ENCODE measurements at regions not wholly inside any gene's neighbourhood (a gene's known extent, or its start where the extent isn't known, plus 50 kb on each side); places are given as distances from the start of the nearest gene placed in this dataset.

DNA sequence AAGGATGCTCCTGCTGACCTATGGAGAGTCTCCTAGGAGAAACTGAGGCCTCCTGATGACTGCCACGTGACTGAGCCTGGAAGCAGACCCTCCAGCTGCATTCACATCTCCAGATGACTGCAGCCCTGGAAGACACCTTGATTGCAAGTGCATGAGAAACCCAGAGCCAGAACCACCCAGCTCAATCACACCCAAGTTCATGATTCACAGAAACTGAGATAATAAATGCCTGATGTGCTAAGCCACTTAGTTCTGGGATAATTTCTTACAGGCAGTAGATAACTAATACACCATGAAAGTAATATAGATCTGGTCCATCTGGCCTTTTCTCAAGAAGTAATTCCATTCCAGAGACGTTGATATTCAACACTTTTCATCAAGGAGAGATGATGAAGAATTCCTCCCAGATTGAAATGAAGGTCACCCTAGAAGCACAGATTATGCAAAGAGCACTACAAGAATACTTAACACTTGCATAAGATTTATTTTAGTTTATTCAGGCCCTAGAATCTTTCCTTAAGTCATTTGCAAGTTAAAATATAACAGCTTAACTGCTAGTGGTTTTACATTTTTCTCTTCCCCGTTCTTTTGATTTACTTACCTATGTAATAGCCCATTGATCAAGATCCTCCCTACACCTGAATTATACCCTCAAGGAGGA is 208.2 kb upstream of the INHBA start:
- DNase-seq: no peak

DNA sequence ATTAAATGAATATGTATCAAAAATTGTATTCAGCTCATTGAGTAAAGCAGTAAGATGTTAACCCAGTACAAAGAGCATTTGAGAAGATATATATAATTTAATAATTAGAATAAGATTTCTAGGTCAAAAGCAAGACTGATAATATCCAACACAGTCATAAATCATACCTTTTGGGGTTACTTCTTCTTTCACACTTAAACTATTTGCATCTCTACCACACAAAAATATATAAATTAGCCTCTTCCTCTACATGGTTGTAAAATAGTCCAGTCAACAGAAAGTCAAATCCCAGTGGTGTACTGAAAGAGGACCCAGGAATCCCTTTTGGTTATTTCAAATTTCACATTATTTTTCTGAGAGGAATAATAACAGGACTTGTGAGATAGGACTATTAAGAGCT is 204.6 kb upstream of the INHBA start:
- no peak for DNase-seq

DNA sequence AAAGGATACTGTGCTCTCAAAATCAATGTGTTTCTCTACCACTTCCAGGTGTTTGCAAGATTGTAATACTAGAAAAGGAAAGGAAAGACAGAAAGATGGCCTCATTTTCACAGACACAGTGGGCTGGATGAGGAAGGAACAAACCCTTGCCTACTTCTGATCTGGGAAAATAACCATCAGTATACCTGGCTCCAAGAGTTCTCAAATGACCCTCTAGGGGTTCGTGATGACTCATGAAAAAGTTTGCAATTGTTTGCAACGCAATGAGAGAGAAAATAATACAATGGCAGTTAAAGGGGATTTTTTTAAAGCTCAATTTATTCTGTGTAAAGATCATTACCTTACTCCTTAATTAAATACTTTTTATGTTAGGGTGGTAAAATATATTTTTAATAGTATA is 197.6 kb upstream of the INHBA start:
- DNase-seq: no peak

DNA sequence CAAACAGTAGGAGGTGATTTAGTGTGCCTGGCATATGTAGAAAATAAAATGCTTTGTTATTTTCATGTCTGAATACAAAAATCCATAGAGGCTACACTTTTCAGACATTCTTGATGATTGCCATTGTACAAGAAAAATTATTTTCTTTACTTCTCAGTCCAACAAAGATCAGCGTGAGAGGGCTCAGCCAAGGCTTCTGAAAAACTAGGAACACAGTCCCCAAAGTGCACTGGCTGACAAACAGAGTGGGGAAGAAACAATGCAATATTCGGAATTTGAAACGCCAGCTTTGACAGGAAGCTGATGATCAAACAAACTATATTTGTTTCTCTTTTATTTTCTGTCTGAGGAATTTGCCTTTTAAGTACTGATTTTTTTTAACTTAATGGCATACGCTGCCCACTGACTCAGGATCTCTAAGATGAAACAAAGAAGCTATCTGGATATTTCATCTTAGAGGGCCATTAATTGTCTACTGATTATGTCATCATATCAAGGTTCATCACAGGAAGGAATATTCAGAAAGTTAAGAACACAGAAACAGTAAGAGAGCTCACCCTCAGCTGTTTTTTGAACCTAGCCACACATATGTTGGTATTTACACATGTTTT is 197.0 kb upstream of the INHBA start:
- no peak for DNase-seq

DNA sequence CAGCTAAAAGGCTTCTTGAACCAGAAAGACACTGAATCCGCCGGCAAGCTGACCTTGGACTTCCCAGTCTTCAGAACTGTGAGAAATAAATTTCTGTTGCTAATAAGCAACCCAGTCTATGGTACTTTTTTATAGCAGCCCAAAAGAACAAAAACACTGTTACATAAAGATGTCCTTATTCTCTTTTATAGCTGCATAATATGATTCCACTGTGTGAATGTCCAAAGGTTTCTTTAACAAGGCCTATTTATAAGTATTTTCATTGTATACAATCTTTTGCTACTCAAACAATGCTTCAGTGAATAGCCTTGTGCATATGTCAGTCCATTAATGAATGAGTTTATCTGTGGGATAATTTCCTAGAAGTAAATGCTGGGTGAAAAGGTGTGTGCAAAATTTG is 190.8 kb upstream of the INHBA start:
- DNase-seq: no peak

DNA sequence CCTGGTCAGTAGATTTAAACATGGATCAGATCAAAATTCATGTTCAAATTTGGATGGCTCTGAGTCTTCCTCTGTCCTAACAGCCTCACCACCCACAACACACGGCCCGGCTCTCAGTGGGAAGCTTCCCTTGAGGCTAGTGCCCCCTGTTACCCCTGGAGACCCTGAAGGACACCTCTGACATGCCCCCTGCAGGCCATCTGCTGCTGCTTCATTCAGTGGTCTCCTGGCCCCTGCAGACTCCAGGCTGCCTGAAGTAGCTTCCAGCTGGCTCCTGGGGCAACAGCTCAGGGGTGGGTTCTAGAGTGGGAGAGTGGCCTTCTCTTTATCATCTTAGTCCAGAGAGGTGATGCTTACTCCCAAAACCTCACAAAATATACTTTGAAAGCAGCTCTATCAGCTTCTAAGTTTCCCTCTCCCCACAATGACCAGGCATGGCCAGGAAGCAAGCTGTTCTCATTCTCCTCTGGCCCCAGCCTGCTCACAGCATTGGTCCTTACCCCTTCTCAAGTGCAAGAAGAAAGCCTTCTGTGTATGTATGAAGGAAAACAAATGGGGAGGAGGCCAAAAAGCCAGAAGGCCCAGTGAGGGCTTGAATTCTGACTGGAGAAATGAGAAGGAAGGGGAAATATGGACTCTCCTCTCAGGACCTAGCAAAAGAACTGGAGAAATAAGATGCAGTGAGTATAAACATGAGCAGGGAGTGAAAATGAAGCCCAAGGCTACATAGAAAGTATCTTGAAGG is 189.6 kb upstream of the INHBA start:
- no peak for DNase-seq

DNA sequence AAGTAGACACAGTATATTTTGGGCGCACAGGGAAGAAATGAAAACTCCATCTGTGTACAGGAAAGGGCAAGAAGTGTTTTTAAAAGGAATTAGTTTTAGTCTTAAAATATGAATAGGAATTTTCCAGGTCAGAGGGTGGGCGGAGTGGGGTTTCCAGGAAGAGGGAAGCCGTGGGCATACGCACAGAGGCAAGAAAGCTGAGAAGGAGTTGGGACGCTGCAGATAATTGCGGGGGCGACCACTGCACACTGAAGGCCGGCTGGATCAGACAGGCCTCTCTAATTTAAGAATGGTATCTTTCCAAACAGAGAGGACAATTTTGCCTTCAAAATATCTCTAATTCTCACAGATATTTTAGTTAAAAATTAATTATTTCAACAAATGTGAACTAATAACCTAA is 189.1 kb upstream of the INHBA start:
- DNase-seq: no peak

DNA sequence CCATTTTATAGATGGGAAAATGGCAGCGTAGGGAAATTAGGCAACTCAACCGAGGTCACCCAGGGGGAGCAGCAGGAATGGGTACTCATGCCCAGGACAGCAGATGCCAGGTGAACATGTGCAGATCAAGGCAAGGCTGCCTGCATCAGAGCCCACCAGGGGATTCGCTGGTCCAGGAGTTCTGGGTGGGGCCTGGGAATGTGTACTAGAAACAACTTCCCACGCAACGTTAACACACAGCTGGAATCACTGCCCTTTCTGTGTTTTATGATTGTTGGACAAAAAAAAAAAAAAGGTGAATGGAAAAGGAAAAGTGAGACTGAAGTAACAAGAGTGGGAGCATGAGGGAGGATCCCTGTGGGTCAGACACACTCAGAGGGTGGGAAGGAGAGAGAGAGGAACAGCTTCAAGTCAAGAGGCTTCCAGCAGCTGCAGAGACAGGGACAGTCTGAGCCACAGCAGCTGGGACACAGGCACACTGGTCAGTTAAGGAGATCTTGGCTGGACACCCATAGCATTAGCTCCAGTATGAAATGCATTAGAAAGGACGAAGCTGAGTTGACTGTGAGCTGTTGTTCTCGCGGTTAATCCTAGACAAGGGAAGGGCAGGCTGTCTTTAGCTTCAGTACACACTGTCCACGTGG is 187.9 kb upstream of the INHBA start:
- DNase-seq: no peak

DNA sequence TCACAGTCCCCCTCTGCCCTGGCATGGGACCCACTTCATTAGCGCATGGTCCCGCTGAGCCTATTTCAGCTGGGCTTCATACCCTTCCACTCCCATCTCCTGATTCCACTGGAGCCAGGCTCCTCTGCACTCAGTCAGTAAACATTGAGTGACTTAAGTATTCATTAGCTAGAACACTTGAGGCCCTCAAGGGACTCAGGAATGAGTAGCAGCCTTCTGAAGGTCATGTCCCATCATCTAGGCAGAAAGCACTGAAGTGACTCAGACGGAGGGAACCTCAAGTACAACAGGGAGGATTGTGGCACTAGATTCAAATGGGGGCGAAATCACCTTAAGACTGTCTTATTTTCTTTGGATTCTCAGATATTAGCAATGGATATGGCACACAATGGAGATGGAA is 186.6 kb upstream of the INHBA start:
- no peak for DNase-seq

DNA sequence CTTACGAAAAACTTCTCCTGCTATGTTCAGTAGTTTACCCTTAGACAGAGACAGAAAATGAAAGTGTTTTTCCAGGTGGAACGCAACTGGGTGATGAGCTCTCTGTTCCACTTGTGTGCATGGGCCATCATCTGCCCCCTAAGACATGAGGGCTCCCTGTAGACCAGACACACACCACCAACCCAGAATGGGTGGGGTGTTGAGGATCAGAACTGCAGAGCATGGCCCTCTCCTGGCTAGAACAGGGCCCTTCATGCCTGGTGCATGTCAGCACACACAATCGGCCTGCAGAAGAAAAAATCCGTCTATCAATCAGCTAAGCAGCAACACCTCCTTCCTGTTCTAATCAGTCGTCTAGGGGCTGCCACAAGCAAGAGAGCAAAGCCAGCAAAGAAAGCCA is 186.2 kb upstream of the INHBA start:
- peak; percentile 40 for DNase-seq

DNA sequence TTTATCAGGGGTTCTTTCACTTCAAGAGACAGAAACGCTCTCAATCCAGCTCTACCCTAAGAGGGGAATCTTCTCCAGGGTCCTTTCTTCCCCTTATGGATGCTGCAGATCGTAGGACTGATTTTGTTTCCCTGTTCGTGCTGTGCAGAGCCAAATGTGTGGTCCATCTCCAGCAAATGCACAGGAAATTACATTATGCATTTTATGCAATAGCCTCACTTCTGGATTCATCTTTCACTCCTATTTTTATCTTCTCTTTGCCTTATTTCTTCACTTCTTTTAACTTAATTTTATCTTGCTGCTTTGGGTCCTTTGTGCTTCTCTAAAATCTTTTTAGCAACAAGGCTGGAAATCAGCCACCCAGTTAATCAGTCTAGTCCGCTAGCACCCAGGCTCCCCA is 184.5 kb upstream of the INHBA start:
- no peak for DNase-seq

DNA sequence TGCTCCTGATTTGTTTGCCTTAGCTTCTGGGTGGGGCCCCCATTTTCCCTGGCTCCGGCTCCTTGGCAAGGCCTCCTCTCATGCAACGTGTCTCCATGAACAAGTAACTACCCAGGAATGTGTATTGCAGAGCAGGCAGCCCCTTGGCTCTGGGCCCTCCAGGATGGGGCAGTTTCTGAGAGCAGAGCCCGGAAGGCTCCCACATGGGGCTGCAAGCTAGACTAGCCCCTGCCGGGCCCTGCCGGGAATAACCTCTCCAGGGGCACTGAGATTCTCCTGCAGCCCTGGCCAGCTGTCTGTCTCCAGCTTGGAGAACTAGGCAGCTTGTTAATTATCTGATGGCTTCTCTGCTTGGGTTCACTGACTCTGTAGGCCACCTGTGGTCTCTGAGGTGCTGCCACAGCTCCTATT is 184.0 kb upstream of the INHBA start:
- DNase-seq: no peak

DNA sequence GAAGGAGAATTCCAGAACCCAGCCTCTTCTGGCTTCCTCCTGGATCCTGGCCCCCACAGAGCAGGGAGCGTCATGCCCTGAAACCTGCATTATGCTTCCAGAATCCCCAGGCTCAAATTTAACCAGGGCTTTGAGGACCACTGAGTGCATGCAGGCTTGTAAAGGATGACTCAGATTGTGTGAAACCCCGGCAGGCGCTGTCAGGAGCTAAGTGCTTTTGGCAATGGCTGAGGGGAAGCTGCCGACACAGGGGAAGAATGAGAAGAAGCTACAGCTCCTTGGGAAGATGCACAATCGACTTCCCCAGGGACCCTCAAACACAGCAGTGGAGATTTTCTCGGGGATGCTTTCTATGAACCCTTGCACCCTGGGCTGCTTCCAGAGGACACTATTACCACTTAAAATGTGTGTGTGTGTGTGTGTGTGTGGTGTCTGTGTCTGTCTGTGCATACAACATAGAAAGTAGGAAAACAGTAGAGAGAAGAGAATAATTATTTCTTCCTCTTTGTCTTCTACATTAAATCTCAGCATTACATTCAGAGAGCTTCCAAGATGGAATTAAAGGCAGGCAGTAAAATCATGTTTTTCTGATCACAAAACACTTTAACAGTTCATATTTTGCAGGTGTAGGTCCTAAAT is 183.5 kb upstream of the INHBA start:
- DNase-seq: no peak

DNA sequence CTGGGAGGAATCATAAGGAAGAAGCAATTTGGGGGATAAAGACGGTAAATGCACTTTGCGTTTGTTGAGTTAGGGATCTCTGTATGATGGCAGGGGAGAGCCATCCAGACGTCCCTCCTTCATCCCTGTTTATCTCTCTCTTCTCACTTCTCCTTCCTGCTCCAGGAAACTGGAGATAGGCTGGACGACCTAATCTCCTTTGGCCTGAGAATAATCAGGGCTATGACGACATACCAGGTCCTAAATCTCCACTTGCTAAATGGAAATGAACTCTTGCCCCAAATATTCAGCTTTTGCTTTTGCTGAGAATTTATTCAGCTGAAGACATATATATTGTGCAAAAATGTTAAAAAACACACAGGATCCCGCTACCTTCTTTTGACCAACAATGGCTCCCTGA is 182.9 kb upstream of the INHBA start:
- DNase-seq: no peak

DNA sequence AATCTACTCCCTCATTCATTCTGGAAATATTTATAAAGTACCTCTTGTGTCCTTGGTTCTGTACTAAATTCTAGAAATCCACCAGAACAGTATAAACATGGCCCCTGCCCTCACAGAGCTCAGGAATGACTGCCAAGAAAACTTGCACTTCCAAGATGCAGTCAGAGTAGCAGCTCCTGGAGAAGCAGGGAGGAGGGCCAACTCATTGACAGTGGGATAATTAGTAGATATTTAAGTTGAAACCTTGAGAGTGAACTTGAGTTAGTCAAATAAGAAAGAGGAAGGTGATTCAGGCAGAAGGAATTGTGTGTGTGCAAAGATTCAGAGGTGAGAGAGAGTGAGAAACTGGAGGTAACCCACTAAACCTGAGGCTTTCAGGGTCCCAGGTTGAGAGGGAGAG is 182.2 kb upstream of the INHBA start:
- DNase-seq: no peak

DNA sequence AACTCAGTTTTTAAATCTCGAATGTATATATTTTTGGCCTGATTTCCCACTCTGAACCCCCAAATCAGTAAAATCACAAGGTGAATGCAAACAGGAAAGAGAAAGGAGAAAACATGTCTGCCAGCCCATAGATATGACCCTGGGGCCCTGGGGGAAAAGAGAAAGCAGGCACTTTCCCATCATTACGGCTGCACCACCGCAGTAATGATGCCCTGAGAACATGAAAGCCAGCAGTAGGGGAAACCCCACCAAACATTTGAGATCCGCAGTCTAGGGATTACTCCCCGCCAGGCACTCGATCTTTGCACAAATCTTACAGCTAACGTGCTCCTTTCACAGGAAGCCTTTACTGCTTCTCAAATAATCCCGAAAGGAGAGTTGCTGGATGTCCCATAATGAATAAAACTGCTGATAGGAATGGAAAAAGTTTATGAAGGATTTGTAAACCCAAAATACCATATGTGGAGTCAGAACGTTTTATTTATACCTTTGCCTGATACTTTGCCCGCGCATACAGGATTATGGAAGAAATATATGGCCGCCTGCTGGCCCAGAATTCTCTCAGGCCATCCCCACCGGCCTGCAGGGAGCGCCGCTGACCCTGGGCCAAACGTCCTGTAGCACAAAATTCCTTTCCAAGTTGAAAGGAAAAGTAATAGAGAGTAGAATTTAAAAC is 180.0 kb upstream of the INHBA start:
- no peak for DNase-seq

DNA sequence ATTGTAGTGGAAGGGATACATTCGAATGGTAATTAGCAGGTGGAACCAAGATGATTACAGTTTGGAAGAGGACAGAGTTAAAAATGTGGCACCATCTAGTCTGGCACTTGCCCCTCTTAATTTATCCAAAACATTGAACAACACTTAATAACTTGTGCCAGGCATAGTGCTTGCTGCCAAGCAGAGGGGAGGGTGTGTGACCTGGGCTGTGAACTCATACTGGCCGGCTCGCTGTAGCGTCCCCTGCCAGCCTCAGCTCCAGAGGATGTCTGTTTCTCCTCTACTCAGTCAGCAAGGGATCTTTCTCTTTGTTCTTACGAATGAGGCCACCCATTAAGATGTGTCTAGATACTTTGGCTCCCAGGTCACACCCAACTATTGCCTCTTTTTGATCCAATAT is 179.4 kb upstream of the INHBA start:
- DNase-seq: no peak

DNA sequence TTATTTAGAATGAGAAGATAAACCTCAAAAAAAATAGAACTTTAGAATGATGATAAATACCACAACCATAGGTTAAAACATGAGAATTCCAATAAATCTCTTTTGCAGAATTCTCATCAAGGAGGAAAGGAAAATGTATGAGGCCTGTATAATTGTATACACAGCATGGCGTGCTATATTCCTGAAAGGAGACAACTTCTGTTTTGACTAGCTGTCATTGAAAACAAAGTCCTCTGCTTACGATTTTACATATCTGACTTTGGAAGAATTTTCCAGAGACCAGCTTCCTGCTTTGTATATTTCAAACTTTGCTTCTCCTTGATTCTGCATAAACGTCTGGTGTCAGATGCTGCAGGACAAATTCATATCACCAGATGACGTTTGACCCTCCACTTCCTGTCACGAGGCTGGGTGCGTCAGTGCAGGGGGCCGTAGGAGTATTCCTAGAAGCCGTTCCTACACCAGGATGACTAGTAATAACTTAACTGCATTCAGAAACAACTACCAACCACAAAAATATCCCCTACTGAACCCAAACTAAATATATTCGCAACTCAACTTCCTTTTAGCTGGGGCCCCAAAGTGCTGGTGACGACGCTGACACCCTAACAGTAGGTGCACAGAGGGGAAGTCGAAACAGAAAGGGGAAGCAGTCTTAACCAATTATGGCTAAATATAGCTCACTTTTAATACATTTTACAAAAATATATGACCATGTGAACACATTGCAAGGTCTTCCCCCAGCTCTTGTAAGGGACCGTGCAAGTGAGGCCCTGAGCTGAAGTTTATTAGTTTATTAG is 178.6 kb upstream of the INHBA start:
- DNase-seq: peak; percentile 92

DNA sequence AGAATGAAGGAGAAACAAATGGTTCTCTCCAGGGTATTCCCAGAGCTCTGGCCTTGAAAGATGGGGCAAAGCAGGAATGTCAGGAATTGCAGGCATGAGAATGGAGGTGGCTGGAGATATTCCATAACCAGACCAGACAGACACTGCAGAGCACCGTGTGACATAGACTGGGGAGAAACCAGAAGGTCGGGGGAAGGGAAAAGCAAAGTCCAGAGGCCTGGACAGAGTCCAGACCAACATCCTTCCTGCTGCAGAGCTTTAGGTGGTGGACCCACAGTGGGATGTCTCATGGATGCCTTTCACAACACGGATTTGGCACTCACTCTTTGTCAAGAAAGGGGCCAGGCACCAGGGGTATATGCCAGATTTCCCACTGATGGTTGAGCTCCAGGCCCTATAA is 177.2 kb upstream of the INHBA start:
- DNase-seq: no peak

DNA sequence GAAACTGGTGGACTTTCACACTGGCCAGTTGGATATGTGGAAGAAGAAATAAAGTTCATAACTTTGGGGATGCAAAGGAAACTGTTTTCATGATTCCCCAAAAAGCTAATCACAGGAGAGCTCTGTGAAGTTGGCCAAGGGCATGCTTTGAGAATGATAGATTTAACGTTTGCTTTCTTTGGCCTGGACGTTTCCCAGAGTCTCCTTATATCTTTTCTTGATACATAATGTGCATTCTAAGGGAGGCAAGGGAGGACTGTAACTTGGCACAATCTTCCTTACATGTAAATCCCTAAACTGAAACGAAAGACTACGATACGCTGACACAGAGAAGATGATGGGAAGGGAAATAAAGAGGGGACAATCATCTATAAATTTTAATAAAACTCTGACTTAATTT is 176.5 kb upstream of the INHBA start:
- no peak for DNase-seq

DNA sequence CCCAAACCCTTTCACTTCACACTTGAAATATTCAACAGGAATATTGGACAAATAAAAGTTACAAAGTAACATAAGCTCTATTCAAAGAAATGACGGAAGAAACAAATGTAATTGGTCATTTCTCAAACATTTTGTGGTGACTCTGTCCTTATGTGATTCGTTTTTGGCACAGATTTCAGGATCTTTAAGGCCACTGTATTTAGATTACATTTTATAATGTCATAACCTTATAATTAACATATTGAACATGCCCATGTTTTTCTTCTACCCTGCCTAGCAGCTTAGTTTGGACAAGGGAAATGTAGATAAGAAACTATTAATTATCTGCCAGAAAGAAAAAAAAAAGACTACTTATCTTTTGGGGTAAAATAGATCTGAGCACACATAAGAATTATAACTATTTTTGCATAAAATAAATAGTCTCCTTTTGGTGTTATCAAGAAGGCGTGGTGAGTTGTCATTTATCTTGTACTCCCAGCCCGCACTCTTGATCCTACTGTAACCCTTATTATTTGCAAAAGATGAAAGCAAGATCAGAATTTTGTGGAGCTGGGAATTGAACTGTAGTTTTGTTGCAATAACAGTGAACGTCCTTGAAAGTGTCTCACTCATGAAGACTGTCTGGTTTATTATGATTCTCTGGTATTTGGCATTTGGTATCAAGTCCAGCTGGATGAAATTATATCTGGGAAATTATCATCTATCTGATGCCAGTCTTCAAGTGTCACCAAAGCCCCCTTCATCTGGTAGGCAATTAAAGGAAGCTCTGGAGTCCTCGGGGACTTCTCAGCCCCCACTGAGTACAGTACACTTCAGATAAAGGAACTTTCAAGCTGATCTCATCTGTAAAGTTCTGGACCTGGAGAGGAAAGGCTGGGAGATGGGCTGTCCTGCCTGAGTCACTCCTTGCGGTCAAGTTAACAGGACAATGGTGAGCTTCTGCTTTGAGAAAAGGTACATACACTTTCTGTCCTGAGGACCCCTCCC is 175.7 kb upstream of the INHBA start:
- DNase-seq: no peak
